Lung microvascular endothelial cell (primary cell): ENCODE measurements at regions not wholly inside any gene's neighbourhood (a gene's known extent, or its start where the extent isn't known, plus 50 kb on each side); places are given as distances from the start of the nearest gene placed in this dataset.

Experiments used
- DNase-seq, 2 donors: peaks; one replicate each; pipeline versions ENCODE4 v3.0.0 to v3.0.0-alpha.2; 2010; ENCODE audit warnings: low read depth in 2 of 2

DNA sequence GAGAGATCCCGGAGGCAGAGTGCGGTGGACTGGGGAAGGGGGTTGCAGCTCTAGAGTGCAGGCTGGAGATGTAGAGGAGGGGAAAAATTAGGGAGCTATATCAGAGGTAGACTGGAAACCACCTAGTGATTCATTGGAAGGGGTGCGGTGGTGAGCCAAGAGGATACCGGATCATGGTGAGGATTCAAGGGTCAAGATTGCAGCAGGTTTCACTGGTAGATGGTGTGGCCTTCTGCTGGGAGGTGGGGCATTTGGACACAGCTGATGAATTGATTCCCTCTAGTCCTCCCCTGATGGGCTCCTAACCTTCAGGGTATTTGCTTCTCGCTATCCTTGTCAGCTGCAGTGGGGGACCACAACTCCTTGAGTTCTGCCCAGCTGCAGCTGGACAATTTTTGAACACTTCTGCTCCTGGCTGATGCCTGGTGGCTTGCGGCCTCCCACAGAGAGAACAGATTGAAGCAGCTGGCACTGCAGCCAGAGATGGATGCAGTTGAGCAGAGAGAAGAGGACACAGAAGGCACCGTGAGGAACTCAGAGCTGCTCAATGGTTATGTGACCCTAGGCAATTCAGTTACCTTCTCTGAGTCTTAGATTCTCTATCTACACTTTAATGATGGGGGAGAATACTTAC, 134.4 kb upstream of the ABCA1 start:
- DNase-seq, result no peak

- DNase-seq, result peak; percentile 80 to 92
These were observed 136.5 kb upstream of the ABCA1 start for GRCh38 chr9:105064248-105065097.

GRCh38 chr9:105065098-105066088, 137.4 kb upstream of the ABCA1 start:
- DNase-seq, result no peak

DNA sequence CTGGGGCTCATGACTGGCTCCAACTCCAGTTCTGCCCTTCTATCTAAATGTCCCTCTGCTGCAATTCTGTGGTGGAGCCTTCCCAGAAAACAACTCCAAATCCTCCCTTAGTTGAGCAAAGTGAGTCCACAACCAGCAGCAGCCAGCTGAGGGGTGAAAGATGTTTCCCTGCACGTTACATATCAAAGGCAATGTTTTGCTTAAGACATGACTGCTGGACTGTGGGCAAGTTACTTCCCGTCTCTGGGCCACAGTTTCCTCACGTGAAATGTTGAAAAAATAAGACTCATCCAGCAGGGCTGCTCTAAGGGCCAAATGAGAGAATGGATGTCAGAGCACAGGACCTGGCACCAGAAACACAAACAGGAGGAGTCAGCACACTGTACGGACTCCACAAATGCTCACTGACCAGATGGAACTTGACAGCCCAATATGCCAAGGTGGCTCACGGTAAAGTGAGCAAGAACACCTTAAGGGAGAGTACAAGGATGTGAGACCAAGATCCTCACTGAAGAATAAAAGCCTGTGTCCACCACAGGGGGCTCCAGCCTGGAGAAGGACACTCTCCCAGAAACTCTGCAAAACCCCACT, 138.4 kb upstream of the ABCA1 start:
- no peak for DNase-seq

GRCh38 chr9:105067895-105068580, 140.1 kb upstream of the ABCA1 start:
- DNase-seq, result no peak

- no peak for DNase-seq
These were observed 141.3 kb upstream of the ABCA1 start for GRCh38 chr9:105069285-105069684.

- no peak for DNase-seq
These were observed 141.7 kb upstream of the ABCA1 start for GRCh38 chr9:105069696-105070095.

- no peak for DNase-seq
These were observed 142.2 kb upstream of the ABCA1 start for GRCh38 chr9:105070176-105070575.

- no peak for DNase-seq
These were observed 144.5 kb upstream of the ABCA1 start for GRCh38 chr9:105072476-105072875.

- peak in 1 of 2 donors; percentile 75 for DNase-seq
These were observed 145.2 kb upstream of the ABCA1 start for GRCh38 chr9:105073147-105073546.

GRCh38 chr9:105074491-105074890, 146.5 kb upstream of the ABCA1 start:
- DNase-seq, result no peak

GRCh38 chr9:105076729-105077128, 148.8 kb upstream of the ABCA1 start:
- DNase-seq, result no peak

GRCh38 chr9:105079457-105079856, 151.5 kb upstream of the ABCA1 start:
- DNase-seq, result no peak

GRCh38 chr9:105082843-105083242, 154.9 kb upstream of the ABCA1 start:
- no peak for DNase-seq

DNA sequence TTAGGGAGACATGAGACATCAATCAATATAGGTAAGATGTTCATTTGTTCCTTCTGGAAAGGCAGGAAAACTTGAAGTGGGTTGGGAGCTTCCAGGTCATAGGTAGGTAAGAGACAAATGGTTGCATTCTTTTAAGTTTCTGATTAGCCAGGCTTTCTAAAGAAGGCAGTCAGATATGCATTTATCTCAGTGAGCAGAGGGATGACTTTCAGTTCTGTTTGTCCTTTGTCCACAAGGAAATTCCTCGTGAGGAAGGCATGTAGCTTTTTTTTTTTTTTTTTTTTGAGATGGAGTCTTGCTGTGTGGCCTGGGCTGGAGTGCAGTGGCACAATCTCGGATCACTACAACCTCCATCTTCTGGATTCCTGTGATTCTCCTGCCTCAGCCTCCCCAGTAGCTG, 155.3 kb upstream of the ABCA1 start:
- no peak for DNase-seq

DNA sequence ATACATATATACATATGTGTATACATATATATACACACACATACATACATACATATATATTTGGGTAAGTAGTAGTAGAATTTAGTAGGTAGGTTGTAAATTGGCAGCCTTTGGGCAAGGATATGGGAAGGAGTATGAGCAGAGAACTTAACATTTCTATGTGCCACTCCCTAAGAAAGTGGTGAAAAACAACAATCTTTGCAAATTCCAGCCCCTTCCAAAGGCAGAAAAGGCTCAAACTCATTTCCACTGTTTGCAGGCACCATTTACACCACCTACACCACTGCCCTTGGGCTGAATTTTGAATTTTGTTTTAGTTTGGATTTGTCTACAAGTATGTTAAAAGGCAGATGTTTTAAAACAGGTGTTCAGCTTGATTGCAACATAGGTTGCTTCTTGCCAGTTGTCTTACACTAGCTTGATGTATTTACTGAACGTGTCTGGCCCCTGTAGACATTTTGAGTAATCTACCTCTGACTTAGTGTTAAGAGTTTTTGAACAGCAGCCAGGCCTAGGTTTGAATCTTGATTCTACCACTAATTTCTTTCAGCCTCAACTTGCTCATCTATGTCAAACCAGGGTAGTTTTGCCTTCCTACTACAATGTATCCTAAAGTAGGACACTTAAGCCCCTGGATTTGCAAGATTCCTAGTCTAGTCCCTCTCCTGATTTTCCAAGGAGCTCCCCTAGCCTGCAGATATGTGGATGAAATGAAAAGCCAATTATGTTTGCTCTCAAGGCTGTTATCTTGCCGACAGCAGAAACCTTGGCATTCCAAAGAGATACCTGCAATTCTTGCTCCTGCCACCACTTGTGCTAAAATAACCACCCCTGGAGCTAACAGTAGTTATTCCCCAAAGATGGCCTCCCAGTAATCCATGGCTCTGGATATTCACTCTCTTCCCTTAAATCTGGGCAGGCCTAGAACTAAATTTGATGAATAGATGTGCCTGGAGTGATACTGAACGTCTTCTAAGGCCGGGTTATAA, 156.2 kb upstream of the SLC44A1 start:
- DNase-seq, result no peak

DNA sequence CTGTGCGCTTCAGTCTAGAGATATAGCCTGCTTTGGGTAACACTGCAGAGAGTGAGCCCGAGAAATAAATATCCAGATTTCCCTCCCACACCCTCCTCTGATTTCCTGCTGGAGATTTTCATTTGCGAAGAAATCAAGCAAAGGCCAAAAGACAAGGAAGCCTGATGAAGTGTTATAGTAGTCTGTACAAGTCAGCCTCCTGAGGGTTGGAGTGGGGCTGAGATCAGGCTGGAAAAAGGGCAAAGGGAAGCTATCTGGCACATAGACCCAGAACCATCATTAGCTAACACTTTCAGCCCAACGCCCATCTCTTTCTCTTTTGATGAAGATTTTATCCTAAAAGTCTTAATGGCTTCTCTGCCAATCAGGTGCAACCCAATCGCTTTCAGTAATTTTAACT, 154.6 kb upstream of the SLC44A1 start:
- no peak for DNase-seq

- DNase-seq, result no peak
These were observed 153.3 kb upstream of the SLC44A1 start for GRCh38 chr9:105091004-105091640.

DNA sequence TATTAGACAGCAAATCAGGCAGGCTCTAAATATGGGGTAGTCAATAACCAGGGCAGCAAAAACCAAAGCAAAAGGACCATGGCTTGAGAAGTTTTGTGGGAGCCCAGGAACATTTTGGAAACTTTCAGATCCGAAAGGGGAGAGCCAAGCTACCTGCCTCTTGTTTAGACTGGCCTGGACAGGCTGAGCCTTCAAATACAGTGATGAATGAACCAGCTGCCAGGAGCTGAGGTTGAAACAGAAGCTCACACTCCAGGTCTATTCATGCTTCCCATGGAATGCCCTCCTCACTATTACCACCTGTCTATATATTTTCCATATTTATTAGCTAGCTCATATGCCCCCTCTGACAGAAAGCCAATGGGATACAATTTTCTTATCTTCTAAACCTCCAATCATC, 150.8 kb upstream of the SLC44A1 start:
- no peak for DNase-seq
